Psoas muscle (tissue), 7 donors: ENCODE measurements at regions not wholly inside any gene's neighbourhood (a gene's known extent, or its start where the extent isn't known, plus 50 kb on each side); places are given as distances from the start of the nearest gene placed in this dataset.

Source experiments
- ATAC-seq, 4 donors: fragments of 200-7000 bp; cut with Tn5 transposase; one replicate each; pipeline ENCODE4 v1.9.1; 2020; ENCODE audit warnings: moderate library complexity in 3 of 4, mild to moderate bottlenecking in 2 of 4
- DNase-seq, 2 donors: peaks; one replicate each; pipeline ENCODE4 v3.0.0-alpha.2; 2020
- H3K27ac ChIP-seq: fragments of 200-600 bp; one replicate; pipeline ENCODE4 v1.8.0; 2022
- H3K27me3 ChIP-seq, 3 donors: fragments of 200-600 bp in 1 of 3; one replicate each; pipeline versions ENCODE4 v1.6.1 to v1.8.0; 2013 to 2022; ENCODE audit warnings: low read length in 2 of 3, mild to moderate bottlenecking in 2 of 3, moderate library complexity in 1 of 3; ENCODE audit not compliant: insufficient read depth in 3 of 3
- H3K36me3 ChIP-seq, 2 donors: fragments of 200-600 bp in 1 of 2; one replicate each; pipeline versions ENCODE4 v1.6.1 to v1.8.0; 2013 to 2022; ENCODE audit warnings: low read depth in 1 of 2, mild to moderate bottlenecking in 1 of 2, moderate library complexity in 1 of 2; ENCODE audit not compliant: insufficient read depth in 1 of 2
- H3K4me1 ChIP-seq: fragments of 200-600 bp; one replicate; pipeline ENCODE4 v1.8.0; 2022
- H3K4me3 ChIP-seq: fragments of 200-600 bp; one replicate; pipeline ENCODE4 v1.8.0; 2022; ENCODE audit warnings: mild to moderate bottlenecking
- H3K9me3 ChIP-seq: fragments of 200-600 bp; one replicate; pipeline ENCODE4 v1.8.0; 2022
- WGBS, 3 donors: extraction: QIAGEN DNeasy Blood & Tissue Kit; methylation state at CpG; one replicate each; pipeline versions ENCODE4 v1.1.6 to v1.1.7; 2013; 5-methylcytosine and 5-hydroxymethylcytosine counted together
- intact Hi-C, 2 donors: fragments of 100-400 bp; cut with DNase I; formaldehyde crosslinking; loops; one replicate each; pipeline versions ENCODE4 v1.11.0 to v1.14.2; 2022
- TF ChIP-seq, protein P1 (sequence below): fragments of 200-600 bp; IDR thresholded peaks from one replicate; pipeline ENCODE4 v1.8.0; 2022; ENCODE audit warnings: antibody characterized with exemption
- donor health status: healthy with polysubstance abuse.
- donor health status: DM: no; HTN: no; CAD: no; lungs with moderate emphysema.
- donor health status: Bipolar disorder and iron deficiency.
- donor health status: healthy.
- donor health status: DM: yes; HTN: yes; CAD: no.
- donor health status: DM: no; HTN: no; CAD: no.
- donor health status: DM: yes; HTN: yes; CAD: no.

DNA sequence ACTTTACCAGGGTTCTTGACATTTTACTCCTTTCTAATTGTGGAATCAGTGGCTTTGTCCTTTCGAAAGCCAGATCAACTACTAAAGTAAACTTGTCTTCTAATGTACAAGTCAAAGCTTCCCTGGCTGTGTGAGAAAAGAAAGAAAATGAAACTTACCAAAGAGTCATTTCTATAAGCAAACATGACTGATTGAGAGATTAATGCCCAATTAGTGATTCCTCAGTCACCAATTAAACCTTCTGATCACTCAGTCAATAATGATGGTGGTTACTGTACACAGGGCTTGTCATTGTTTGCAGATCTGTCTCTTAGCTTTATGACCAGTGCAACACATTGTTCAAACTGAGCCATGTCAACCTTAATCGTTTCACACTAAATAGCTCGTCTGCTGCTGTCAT, 1168.4 kb upstream of the CITED2 start:
- Histone ChIP-seq H3K36me3 (no peaks in the 10 kb centered on the region), H3K4me3 (no peak overlapping the region), H3K27ac (no peak overlapping the region), H3K27me3 (no peaks in the 10 kb centered on the region), H3K4me1 (peaks cover 8% of the 10 kb centered on the region), H3K9me3 (no peaks in the 10 kb centered on the region)
- no peak for DNase-seq
- 78 to 81% (median 80%) methylated on average over 3 of the region's 3 CpGs for WGBS, 3 donors
- ATAC-seq = no peak
- TF ChIP-seq, protein P1, sequence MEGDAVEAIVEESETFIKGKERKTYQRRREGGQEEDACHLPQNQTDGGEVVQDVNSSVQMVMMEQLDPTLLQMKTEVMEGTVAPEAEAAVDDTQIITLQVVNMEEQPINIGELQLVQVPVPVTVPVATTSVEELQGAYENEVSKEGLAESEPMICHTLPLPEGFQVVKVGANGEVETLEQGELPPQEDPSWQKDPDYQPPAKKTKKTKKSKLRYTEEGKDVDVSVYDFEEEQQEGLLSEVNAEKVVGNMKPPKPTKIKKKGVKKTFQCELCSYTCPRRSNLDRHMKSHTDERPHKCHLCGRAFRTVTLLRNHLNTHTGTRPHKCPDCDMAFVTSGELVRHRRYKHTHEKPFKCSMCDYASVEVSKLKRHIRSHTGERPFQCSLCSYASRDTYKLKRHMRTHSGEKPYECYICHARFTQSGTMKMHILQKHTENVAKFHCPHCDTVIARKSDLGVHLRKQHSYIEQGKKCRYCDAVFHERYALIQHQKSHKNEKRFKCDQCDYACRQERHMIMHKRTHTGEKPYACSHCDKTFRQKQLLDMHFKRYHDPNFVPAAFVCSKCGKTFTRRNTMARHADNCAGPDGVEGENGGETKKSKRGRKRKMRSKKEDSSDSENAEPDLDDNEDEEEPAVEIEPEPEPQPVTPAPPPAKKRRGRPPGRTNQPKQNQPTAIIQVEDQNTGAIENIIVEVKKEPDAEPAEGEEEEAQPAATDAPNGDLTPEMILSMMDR = no peak
- intact Hi-C loops = no loop called here

DNA sequence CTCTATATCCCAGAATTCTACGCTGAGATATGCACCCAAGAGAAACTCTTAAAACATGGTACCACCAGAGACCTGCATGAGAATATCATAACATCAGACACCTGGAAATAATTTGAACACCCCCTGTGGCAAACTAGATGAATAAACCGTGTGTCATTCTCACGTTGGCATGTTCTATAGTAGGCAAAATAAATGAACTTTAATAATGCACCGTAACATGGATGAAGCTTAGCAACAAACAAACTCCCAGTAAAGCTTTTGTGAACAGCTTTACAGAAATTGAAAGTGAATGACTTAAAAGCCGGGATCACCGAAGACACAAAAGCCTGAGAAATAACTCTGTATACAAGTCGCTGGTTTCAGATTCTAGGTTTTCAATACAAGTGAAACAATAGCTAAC, 1166.8 kb upstream of the CITED2 start:
- H3K9me3 ChIP-seq = no peaks in the 10 kb centered on the region
- no peak overlapping the region for H3K27ac ChIP-seq
- DNase-seq (no peak), ATAC-seq (no peak)
- H3K4me1 ChIP-seq = peaks cover 16% of the 10 kb centered on the region
- intact Hi-C loops = no loop called here
- 58 to 64% (median 60%) methylated on average over 7 of the region's 7 CpGs for WGBS, 3 donors
- no peaks in the 10 kb centered on the region for H3K36me3 ChIP-seq
- H3K4me3 ChIP-seq = no peak overlapping the region
- TF ChIP-seq, protein P1 = no peak
- no peaks in the 10 kb centered on the region for H3K27me3 ChIP-seq

DNA sequence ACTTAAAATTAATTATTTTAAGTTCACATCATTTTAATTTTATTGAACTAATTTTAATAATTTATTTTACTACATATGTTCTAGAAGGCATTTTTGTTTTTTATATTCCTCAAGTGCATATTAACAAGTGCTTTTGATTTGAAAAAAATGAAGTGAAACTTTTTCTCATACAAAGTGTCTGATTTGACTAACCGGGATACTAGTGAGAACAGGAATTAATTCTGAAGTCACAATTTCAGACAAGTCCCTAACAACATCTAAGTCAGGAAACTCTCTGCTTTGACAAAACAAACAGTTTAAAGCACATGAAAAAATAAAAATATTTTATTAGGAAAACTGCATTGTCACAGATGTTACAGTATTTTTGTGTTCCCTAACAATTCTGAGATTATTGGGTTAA, 1166.3 kb upstream of the CITED2 start:
- 74 to 83% (median 81%) methylated on average over 1 of the region's 1 CpG for WGBS, 3 donors
- no peak for ATAC-seq
- Histone ChIP-seq H3K27ac (no peak overlapping the region), H3K36me3 (no peaks in the 10 kb centered on the region), H3K9me3 (no peaks in the 10 kb centered on the region), H3K4me1 (peaks cover 16% of the 10 kb centered on the region), H3K4me3 (no peak overlapping the region), H3K27me3 (no peaks in the 10 kb centered on the region)
- intact Hi-C loops = no loop called here
- DNase-seq = no peak
- TF ChIP-seq, protein P1 = no peak

DNA sequence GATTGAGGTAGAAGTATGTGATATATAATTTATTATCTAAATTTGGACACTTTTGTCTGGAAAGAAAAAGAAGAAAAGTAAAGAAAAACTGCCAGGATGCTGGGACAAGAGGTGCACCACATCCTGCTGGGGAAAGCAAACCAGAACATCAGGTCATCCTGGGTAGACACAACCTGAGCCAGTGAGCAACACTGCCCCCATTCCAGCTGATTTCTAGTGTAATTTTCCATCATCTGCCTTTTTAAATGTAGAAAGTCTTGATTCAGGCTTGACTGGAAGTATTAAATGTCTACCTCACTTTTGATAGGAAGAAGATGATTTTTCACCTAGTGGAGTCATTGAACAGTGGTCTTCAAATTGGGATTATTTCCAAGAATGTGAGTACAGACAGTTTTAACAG, 1164.5 kb upstream of the CITED2 start:
- H3K4me3 ChIP-seq = no peak overlapping the region
- no peaks in the 10 kb centered on the region for H3K27me3 ChIP-seq
- H3K9me3 ChIP-seq = no peaks in the 10 kb centered on the region
- TF ChIP-seq, protein P1 = no peak
- H3K27ac ChIP-seq = no peak overlapping the region
- peaks cover 16% of the 10 kb centered on the region for H3K4me1 ChIP-seq
- ATAC-seq = no peak
- intact Hi-C loops = no loop called here
- no peaks in the 10 kb centered on the region for H3K36me3 ChIP-seq
- DNase-seq = no peak

DNA sequence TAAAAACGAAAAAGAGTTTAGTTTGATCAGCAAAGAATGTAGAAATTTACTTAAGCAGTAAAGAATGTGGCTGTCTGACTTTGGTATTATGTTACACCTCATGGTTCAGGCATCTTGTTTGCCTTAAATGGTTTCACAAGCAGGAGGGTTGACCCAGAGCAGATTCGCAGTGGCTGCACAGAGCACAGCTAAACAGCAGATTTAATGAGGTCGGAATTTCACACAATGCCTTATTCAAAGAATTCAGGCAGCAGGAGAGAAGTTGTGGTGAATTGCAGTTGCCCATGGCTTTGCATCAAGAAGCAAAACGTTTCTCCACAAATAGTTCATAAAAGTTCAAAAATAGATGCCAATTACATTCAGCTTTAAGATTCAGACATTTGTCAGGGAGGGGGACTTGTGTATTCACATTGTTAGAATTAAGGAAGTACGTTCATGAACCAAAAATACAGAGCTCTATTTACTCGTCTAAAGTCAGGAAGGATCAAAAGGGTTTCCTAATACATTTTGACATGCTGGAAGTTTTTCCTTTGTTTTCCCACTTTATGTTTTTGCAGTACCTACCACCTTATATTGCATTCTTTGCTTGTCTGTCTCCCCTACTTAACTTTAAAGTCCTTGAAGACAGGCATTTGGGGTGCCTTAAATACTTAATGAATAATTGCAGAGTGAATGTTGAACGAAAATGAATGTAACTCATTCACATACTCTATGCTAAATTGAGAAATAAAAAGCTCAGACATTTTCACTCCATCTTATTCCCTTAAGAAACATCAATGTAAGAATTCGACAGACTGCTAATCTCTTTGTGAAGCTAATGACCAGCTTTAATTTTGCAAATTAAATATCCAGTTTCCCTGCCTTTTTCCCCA, 1163.6 kb upstream of the CITED2 start:
- WGBS, 3 donors = 10 to 13% (median 10%) methylated on average over 8 of the region's 8 CpGs
- Histone ChIP-seq H3K9me3 (no peaks in the 10 kb centered on the region), H3K4me3 (peak overlapping the region; percentile 30), H3K27me3 (no peaks in the 10 kb centered on the region), H3K4me1 (peaks cover 16% of the 10 kb centered on the region), H3K36me3 (no peaks in the 10 kb centered on the region), H3K27ac (peak overlapping the region; percentile 65)
- intact Hi-C loops = no loop called here
- DNase-seq (no peak), ATAC-seq (peak in 3 of 4 donors; percentile 53 to 79 (median 63))
- TF ChIP-seq, protein P1 = no peak
